NCI-H1930 (cell line): ENCODE measurements at regions not wholly inside any gene's neighbourhood (a gene's known extent, or its start where the extent isn't known, plus 50 kb on each side); places are given as distances from the start of the nearest gene placed in this dataset.

Experiments used
- DNase-seq, 2 experiments: peaks; one replicate each; lab custom pipeline; 2025; lab: John Stamatoyannopoulos, UW

- DNase-seq: no peak
These were observed 354.2 kb downstream of the CXCL12 start for GRCh38 chr10:44030738-44031137.

DNA sequence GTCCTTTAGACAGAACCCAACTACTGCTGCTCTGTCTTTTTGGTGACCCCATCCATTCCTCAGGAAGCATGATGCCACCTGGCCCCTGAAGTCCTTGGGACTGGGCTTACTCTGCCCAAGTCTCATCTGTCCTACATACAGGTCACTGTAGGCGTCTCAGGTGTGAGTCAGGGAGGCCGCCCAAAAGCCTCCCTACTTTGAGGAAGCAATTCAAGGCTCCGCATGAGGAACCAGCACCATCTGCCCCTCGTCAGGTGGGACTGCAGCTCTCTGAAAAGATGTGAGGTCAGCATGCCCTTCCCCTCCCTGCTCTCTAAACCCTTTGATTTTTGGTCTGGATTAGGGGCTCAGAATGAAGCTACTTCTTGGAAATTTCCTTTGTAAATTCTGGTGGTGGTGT is 354.8 kb downstream of the CXCL12 start:
- no peak for DNase-seq

DNA sequence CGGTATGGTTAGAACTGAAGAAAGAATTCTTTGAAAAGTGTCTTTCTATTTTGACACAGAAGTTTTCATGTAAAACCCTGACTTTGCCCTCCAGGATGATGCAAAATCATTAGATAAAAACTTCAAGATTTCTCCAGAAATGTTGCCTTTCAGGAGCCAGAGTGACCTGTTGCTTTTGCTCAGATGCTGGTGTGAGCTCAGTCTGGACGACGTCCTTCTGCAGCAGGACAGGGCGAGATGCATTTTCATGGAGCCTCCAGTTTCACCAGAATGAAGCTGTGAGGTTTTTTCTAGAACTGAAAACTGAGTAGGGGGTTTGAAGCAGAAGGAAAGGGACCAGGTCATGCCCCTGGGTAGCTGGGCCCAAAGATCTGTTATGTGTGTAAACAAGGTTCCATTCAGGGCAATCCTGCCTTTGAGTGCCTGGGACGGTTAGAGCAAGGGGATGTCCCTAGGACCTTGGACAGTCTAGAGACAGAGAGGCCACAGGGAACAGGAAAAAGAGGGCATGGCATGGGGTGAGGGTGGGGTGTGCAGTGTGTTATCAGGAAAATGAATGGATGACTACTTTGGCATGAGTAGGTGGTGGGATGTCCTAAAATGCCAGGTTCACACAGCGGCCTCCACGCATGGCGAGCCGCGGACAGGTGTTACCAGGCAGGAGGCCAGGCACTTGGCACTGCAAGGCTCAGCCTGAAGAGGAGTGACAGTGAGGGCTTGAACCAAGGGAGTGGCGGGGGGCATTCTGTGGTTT is 356.3 kb downstream of the CXCL12 start:
- DNase-seq: no peak

DNA sequence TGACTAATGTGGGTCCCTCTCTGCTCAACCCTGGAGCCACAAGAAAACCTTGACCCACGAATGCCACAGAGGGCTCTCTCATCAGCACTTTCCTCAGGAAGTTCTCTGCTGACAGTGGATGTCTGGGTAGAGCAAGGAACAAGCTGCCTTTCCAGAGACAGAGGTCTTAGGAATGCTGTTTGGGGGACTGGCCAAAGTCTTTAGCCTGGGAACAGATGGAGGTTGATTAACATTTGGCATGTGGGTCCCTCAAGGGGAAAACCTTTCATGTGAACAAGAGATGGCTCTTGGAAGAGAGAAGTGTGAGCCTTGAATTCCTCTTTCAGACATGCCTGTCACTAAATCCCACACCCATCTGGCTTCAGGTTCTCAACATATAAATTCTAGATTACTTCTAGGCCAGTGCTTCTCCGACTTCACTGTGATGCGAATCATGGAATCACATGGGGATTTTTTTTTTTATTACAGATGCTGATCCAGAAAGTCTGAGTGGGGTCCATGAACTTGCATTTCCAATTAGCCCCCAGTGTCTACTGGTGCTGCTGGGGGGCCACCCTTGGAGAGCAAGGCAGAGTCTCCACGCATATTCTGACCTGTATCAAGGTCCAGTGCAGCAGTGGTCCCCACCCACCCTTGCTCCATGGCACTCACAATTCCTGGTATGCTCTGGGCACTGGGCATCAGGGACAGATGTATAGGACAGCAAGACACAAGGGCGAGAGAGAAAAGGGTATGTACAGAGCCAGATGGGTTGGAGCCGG is 360.4 kb downstream of the CXCL12 start:
- no peak for DNase-seq

- DNase-seq: no peak
These were observed 361.4 kb downstream of the CXCL12 start for GRCh38 chr10:44023517-44023916.

DNA sequence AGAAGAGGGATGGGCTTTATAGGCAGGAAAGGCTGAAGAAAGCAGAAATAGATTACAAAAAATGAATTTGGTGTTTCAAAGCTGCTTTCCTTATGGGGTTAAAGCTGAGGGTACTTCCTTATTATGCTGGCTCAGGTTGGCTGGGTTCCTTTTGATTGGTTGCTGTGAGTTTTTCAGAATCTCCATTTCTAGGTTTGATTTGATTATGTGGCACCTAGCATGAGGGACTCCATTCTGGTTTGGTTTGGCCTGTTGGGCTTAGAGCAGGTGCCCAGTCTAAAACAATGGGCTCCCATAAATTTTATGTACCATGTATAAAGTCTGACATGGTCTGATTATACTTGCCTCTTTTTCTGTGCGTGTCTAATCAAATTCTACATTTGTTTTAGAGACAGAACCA is 362.7 kb downstream of the CXCL12 start:
- no peak for DNase-seq

DNA sequence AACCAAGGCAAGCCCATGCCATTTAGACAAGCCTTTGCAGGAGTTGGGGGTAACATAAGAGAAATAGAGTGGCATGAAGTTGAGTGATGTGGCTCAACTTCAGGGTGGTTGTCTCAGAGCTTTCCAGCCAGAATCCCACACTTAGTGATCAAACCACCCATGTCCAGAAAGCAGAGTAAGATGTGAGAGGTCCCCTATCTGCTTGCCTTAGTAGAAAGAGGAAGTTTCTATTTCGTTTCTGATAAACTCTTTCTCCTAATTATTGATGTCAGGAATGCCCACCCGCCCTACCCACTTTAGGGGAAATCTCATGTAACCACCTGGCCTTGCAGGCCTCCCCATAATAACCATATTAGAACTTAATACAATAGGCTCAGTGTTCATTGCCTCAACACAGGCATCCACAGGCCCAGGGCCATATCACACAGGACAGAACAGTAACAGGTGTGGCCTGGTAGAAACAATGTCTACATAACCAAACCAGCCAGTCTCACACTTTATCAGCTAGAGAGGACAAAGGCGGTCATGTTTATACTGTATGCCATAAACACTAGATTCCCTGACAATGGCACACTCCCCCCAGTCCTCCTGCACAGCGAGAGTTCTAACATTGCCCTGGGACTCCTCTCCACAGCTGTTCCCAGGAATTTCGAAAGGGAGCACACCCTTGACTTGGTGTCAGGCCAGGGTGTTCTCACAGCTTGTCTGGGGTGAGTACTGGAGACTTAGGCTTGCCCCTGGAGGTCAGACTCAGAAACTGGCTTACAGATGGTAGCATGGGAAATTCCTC is 364.4 kb downstream of the CXCL12 start:
- no peak for DNase-seq

DNA sequence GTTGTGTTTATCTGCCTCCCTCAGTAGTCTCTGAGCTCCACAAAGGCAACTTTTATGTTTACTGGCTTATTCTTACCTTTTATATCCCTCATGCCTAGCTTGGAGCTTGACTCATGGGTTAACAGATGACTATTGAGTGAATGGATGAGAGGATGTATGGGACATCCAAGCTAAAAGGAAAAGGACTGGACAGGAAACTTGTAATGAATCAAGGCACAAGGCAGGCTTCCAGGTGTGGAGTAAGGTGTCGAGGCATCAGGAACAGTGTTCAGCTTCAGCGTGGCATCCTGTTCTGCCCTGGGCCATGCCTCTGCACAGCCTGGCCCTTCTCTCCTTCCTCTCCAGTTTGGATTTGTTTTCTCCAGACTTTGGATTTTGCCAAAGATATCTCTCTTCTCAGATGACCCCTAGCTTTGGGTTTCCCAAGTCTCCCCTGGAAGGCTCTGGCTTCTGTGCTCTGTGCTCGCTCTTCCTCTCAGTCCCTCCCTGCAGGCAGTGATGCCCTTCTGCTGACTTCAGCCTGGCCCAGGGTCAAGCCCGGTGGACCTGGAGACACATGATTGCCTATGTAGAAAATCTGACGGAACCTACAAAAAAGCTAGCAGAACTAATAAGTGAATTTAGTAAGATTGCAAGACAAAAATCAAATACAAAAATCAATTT is 367.3 kb downstream of the CXCL12 start:
- no peak for DNase-seq

DNA sequence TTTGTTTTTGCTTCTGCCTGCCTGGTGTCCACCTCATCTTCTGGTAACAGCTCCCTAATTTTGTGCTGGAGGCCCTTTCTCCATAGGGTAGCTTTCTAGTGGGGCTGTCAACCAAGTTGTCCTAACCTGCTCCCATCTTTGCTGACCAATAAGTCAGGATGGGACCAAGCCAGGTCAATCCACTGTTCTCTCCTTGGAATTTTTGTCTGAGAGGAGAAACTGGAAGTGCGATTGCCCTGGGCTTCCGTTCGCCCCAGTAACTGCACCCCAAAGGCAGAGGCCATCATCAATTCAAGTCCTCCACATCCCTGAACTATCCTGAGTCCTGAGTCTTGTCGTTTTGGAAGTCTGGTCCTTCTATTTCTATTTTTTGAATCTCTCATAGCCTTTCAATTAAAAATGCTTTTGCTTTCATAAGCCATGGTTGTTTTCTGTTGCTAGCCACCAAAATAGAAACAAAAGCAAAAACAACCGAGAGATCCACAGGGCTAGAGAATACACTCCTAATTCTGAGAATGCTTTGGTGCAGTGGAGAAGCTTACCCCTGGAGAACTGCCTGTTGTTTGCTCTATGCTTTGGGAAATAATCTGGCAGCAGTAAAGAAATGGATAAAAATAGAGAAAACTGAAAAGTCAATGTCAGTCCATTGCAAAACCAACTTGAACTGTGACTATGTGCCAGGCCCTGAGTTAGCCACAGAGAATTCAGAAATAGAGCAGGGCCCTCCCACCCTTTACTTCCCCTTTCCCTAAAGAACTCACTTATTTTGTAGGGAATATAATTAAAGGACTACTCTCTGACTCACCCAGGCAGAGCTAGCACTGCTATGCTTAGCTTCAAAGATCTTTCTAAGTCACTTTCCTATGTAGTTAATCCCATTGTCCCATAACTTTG is 368.1 kb downstream of the CXCL12 start:
- DNase-seq: no peak

- DNase-seq: no peak
These were observed 367.2 kb upstream of the ZNF32 start for GRCh38 chr10:44015702-44016500.

DNA sequence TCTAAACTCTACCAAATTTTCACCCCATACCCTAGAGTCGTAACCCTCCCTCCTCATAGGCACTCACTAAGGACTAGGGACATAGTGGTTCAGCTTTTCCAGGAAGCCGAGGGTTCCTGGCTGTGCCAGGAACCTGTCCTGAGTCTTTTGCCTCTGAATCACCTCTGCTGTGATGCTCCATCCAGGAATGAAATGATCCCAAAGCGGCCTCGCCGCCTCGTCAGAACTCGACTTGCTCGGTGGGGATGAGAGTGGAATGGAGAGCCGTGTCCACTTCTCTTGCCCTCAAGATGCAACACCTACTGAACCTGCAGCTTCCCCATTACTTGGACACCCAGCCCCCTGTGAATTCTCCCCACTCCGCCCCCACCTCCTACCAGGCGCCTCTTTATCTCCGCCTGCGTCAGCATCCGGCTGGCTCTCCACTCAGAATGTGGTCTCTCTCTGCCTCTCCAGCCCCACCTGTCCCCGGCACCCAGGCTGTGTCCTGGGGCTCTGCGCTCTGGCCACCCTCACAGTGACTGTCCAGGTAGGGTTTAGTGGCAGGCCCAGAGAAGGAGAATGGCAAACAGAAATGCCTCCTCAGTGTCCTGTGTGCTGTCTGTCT is 366.1 kb upstream of the ZNF32 start:
- no peak for DNase-seq

- no peak for DNase-seq
These were observed 365.3 kb upstream of the ZNF32 start for GRCh38 chr10:44013981-44014380.

DNA sequence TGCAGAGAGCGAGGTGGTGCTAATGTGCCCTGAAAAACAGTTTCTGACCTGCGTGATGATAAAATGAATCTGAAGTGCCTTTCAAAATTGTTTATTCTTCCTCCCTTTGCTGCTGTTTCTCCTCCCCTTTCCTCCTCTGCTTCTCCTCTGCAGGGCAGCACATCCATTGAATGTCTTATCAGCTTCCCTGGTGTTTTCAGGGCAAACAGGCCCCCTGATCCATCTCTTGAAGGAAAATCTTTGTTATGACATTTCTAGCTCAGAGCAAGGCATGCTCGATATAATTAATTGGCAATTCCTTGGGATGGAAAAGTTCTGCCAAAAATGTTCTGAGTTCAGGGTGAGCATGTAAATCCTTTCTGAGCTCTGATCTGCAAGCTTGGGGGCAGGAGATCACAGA is 364.2 kb upstream of the ZNF32 start:
- DNase-seq: no peak

- no peak for DNase-seq
These were observed 362.9 kb upstream of the ZNF32 start for GRCh38 chr10:44011603-44011981.

DNA sequence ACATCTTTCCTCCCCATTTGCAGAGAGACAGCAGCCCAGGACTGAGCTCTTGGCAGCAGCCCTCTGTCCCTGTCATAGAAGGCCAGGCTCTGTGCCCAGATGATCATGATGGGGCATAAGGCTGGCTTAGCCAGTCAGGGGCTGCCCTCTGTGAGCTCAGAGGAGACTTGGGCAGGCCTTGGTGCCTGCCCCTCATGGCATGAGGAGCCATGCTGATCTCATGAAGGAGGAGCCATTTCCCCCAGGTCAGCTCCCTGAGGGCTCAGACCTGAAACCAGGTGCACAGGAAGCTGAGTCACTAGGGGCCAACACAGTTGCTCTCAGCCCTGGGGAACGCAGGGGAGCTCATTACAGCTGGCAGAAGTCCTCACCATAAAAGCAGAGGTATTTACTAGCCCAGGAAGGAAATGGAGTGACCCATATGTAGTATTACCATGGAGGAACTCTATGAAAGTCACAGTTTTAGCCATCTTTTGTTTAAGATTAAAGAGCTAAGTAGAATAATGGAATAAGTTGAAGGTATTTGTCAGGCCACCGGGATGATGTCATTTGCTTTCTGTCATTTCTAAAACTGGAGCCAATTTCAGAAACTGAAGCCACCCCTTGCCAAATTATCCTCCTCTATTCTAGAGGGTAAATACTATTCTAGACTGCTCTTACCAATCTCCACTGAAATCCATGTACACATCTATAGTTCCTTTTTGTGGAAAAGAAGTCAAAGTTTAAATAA is 362.4 kb upstream of the ZNF32 start:
- DNase-seq: no peak

DNA sequence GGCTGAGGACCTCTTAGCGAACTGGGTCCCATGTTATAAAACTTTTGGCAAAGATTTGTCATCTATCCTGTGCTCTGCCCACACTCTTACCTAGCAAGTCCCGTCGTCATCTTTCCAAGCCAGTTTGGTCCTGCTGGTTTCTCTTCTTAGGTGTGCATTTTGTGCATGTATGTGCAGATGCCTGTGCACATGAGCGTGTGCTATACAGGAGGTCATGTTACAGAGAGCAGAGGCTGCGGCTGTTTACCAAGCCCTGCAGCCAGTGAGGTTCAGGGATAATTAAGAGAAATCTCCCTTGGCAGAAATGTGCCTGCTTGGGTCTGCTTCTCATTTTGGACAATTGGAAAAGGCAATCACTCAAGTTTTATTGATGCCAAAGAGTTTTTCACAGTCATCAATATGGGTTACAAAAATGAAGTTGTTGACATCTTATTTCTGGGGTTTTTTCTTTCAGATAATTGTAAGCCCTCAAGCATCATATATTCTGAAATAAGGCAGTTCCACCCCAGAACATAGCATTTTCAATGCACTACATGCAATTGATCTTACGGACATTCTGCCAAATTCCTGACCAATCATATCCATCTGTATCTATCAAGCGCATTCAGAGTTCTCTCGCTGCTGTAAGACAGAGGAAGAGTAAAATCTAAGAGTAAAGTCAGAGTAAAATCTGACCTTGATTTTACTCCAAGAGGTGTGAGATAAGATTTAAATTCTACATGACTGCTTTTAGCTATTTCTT is 361.4 kb upstream of the ZNF32 start:
- no peak for DNase-seq

- no peak for DNase-seq
These were observed 360.4 kb upstream of the ZNF32 start for GRCh38 chr10:44008917-44009709.
